ENCODE measurements at regions not wholly inside any gene's neighbourhood (a gene's known extent, or its start where the extent isn't known, plus 50 kb on each side); places are given as distances from the start of the nearest gene placed in this dataset.

DNA sequence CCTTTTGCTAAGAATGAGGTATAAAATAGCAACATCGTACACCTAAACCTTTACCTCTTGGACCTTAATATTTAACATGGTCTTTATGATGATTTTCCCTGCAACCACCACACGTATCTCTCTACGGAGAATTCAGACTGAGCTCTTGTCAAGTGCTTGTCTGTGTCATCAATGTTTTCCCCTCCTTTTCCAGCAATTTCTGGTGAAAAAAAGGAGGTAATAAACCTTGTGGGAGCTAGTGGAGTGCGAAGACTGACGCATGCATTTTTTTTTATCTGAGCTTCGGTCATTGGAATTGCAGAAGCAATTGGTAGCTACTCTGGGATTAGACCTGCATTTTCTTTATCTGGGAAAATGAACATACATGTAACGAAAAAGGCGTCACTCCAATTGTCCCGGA is 527.6 kb downstream of the TMEM114 start:
- H3K4me1 ChIP-seq, result no peaks in the 10 kb centered on the region
- no peaks in the 10 kb centered on the region for H3K27me3 ChIP-seq
- H3K9me3 ChIP-seq, result peaks cover 0 to 8% (median 3%) of the 10 kb centered on the region in 3 donors
- DNase-seq, result no peak
- H3K36me3 ChIP-seq, result no peaks in the 10 kb centered on the region
- TF ChIP-seq, protein P1, sequence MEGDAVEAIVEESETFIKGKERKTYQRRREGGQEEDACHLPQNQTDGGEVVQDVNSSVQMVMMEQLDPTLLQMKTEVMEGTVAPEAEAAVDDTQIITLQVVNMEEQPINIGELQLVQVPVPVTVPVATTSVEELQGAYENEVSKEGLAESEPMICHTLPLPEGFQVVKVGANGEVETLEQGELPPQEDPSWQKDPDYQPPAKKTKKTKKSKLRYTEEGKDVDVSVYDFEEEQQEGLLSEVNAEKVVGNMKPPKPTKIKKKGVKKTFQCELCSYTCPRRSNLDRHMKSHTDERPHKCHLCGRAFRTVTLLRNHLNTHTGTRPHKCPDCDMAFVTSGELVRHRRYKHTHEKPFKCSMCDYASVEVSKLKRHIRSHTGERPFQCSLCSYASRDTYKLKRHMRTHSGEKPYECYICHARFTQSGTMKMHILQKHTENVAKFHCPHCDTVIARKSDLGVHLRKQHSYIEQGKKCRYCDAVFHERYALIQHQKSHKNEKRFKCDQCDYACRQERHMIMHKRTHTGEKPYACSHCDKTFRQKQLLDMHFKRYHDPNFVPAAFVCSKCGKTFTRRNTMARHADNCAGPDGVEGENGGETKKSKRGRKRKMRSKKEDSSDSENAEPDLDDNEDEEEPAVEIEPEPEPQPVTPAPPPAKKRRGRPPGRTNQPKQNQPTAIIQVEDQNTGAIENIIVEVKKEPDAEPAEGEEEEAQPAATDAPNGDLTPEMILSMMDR (IDR thresholded peaks at IDR 0.05), result no peak
- no peak overlapping the region for H3K4me3 ChIP-seq
- intact Hi-C loops (cut with DNase I; ENCODE audit: low total_unique reads), result no loop called here
- no peak overlapping the region for H3K27ac ChIP-seq

DNA sequence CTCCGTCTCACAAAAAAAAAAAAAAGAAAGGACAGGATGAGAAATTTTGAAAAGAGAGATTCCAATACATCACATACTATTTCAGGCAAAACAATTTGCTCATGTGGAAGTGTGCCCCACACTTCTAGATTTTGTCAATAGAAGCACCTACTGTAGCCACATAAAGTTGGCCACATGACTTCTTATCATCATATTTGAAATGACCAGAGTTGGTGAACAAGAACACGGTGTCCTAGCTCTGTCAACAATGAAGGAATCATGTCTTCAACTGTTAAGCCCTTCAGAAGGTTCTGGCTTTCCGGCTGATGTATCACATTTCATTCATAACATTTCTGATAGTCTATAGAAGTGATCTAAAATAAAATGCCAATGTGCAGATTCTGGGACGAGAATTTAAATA is 534.5 kb downstream of the TMEM114 start:
- no peak for DNase-seq
- no peak overlapping the region for H3K27ac ChIP-seq
- H3K4me3 ChIP-seq, result no peak overlapping the region
- H3K4me1 ChIP-seq, result no peaks in the 10 kb centered on the region
- no peaks in the 10 kb centered on the region for H3K36me3 ChIP-seq
- TF ChIP-seq, protein P1 (IDR thresholded peaks at IDR 0.05), result no peak
- no peaks in the 10 kb centered on the region for H3K9me3 ChIP-seq
- intact Hi-C loops (cut with DNase I; ENCODE audit: low total_unique reads), result no loop called here
- H3K27me3 ChIP-seq, result no peaks in the 10 kb centered on the region

DNA sequence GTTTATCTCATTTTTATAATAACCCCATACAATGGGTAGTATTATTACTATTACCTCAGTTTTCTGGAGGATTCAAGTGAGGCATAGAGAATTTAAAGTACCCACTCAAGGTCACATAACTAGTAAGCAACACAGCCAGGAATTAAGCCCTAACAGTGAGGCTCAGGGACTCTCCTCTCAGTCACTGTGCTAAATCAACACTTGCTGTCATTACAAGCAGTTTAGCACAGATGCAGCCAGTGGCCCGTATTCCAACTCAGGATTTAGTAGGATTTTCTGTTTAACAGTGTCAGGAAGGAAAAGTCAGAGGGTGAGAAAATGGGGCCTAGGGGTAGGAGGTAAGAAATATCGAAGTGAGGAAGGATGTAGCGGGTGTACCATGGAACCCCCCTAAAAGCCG is 536.9 kb downstream of the TMEM114 start:
- DNase-seq, result no peak

DNA sequence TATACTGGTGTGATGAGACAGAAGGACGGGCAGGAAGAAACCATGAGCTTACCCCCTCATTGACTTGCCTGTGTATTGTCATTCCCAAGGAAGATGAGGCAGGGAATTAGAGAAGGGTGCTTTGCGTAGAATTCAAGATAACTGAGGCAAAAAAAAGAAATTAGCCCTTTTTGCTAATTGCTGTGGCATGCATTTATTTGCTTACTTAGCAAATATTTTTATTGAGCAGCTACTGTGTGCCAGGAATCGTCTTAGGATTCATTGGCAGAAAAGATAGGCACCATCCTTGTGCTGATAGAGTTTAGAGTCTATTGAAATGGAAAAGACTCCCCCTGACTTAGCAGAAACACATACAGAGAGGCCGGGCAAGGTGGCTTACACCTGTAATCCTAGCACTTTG is 541.9 kb downstream of the TMEM114 start:
- Histone ChIP-seq H3K27me3 (no peaks in the 10 kb centered on the region), H3K9me3 (no peaks in the 10 kb centered on the region), H3K36me3 (no peaks in the 10 kb centered on the region), H3K4me3 (no peak overlapping the region), H3K4me1 (no peaks in the 10 kb centered on the region), H3K27ac (no peak overlapping the region)
- intact Hi-C loops (cut with DNase I; ENCODE audit: low total_unique reads), result no loop called here
- DNase-seq, result no peak
- TF ChIP-seq, protein P1 (IDR thresholded peaks at IDR 0.05), result no peak

More for the DNA sequence above, 536.9 kb downstream of the TMEM114 start:
- TF ChIP-seq, protein P1 (IDR thresholded peaks at IDR 0.05), result no peak
- intact Hi-C loops (cut with DNase I; ENCODE audit: low total_unique reads), result no loop called here
- Histone ChIP-seq H3K4me1 (no peaks in the 10 kb centered on the region), H3K27me3 (no peaks in the 10 kb centered on the region), H3K9me3 (no peaks in the 10 kb centered on the region), H3K36me3 (no peaks in the 10 kb centered on the region), H3K27ac (no peak overlapping the region), H3K4me3 (no peak overlapping the region)

DNA sequence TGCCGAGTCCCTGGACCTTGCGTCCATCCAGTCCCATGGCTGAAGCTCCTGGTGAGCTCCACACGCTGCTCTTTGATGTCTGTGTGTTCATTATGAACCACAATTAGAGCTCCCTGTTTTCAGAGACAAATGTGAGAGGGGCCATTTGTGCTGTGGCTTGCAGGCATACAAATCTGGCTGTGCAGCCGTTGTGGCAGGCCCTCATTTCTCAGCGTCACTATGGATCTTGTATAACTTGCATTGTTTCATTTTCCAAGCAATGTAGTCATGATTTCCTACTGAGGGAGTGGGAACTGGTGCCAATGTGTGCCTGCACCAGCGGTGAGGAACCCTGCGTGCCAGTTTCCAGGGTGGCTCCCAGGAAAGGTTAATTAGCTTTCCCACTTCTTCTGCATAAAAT is 542.6 kb downstream of the TMEM114 start:
- no peak overlapping the region for H3K27ac ChIP-seq
- H3K27me3 ChIP-seq, result no peaks in the 10 kb centered on the region
- intact Hi-C loops (cut with DNase I; ENCODE audit: low total_unique reads), result no loop called here
- DNase-seq, result no peak
- TF ChIP-seq, protein P1 (IDR thresholded peaks at IDR 0.05), result no peak
- H3K36me3 ChIP-seq, result no peaks in the 10 kb centered on the region
- no peaks in the 10 kb centered on the region for H3K4me1 ChIP-seq
- no peaks in the 10 kb centered on the region for H3K9me3 ChIP-seq
- H3K4me3 ChIP-seq, result no peak overlapping the region

DNA sequence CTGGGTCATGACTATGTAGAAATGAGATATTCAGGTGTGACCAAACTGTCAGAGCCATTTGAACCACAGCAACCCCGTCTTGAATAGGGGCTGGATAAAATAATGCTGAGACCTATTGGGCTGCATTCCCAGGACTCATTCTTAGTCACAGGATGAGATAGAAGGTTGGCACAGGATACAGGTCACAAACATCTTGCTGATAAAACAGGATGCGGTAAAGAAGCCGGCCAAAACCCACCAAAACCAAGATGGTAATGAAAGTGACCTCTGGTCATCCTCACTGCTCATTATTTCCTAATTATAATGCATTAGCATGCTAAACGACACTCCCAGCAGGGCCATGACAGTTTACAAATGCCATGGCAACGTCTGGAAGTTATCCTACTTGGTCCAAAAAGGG is 545.5 kb downstream of the TMEM114 start:
- H3K27ac ChIP-seq, result no peak overlapping the region
- intact Hi-C loops (cut with DNase I; ENCODE audit: low total_unique reads), result no loop called here
- TF ChIP-seq, protein P1 (IDR thresholded peaks at IDR 0.05), result no peak
- H3K4me3 ChIP-seq, result no peak overlapping the region
- DNase-seq, result no peak
- H3K27me3 ChIP-seq, result no peaks in the 10 kb centered on the region
- H3K36me3 ChIP-seq, result no peaks in the 10 kb centered on the region
- no peaks in the 10 kb centered on the region for H3K9me3 ChIP-seq
- no peaks in the 10 kb centered on the region for H3K4me1 ChIP-seq
